Caco-2 (cell line): ENCODE measurements at regions not wholly inside any gene's neighbourhood (a gene's known extent, or its start where the extent isn't known, plus 50 kb on each side); places are given as distances from the start of the nearest gene placed in this dataset.

Experiments
- BruUV-seq: library from RNA; stranded (reverse); fragments of 400-500 nt; replicated peaks from 2 replicates; lab custom pipeline; 2021; lab: Mats Ljungman, UMichigan
- CTCF ChIA-PET: fragments of 300-600 bp; sonication (Branson Sonifier 250); formaldehyde crosslinking; loops from one replicate; lab custom pipeline; 2022; ENCODE audit warnings: antibody characterized with exemption; lab: Charles Lee
- POLR2A ChIA-PET: fragments of 300-600 bp; sonication (Branson Sonifier 250); formaldehyde crosslinking; loops from one replicate; lab custom pipeline; 2022; ENCODE audit warnings: antibody characterized with exemption; lab: Charles Lee
- DNase-seq, 2 experiments: peaks; one replicate each; pipeline versions ENCODE4 v3.0.0 to v3.0.0-alpha.2; 2020 to 2022
- H3K27me3 ChIP-seq: replicated peaks from 2 replicates; pipeline ENCODE4 v1.6.0; 2011; ENCODE audit warnings: low read length; ENCODE audit not compliant: control insufficient read depth, insufficient read depth
- H3K36me3 ChIP-seq: 2 replicates; pipeline ENCODE4 v1.5.1; 2011; ENCODE audit warnings: low read length; ENCODE audit not compliant: control insufficient read depth, insufficient read depth
- H3K4me1 ChIP-seq: fragments of 250-450 bp; sonication (Bioruptor Pico); 2 replicates; pipeline ENCODE4 v1.5.1; 2020; ENCODE audit warnings: mild to moderate bottlenecking
- H3K4me3 ChIP-seq: 2 replicates; pipeline ENCODE4 v1.5.1; 2011; ENCODE audit warnings: low read depth, mild to moderate bottlenecking, control low read depth, low read length
- H3K9me3 ChIP-seq: fragments of 250-450 bp; sonication (Bioruptor Pico); 2 replicates; pipeline ENCODE4 v1.5.1; 2020; ENCODE audit warnings: mild to moderate bottlenecking, moderate library complexity
- H3K27ac Mint-ChIP-seq: one replicate; pipeline ENCODE4 v1.8.0; 2022; ENCODE audit warnings: mixed read lengths; ENCODE audit not compliant: unreplicated experiment
- H3K27me3 Mint-ChIP-seq: one replicate; pipeline ENCODE4 v1.8.0; 2022; ENCODE audit warnings: mixed read lengths; ENCODE audit not compliant: insufficient read depth, unreplicated experiment
- H3K36me3 Mint-ChIP-seq: one replicate; pipeline ENCODE4 v1.8.0; 2022; ENCODE audit warnings: mild to moderate bottlenecking, mixed read lengths; ENCODE audit not compliant: insufficient read depth, unreplicated experiment
- H3K4me1 Mint-ChIP-seq: one replicate; pipeline ENCODE4 v1.8.0; 2022; ENCODE audit warnings: low read depth, mixed read lengths; ENCODE audit not compliant: unreplicated experiment
- H3K4me3 Mint-ChIP-seq: one replicate; pipeline ENCODE4 v1.8.0; 2022; ENCODE audit warnings: mild to moderate bottlenecking, moderate library complexity, mixed read lengths; ENCODE audit not compliant: unreplicated experiment
- H3K9me3 Mint-ChIP-seq: one replicate; pipeline ENCODE4 v1.8.0; 2022; ENCODE audit warnings: mixed read lengths; ENCODE audit not compliant: unreplicated experiment
- CTCF ChIP-seq, 2 experiments: fragments of 200-600 bp in 1 of 2; IDR thresholded peaks; 1 replicate in 1 of 2; 2 replicates in 1 of 2; pipeline versions ENCODE4 v1.5.1 to v1.8.0; 2011 to 2022; ENCODE audit warnings: antibody characterized with exemption in 1 of 2, control low read depth in 1 of 2, inconsistent platforms in 1 of 2, low read depth in 1 of 2, low read length in 1 of 2, mild to moderate bottlenecking in 1 of 2, moderate library complexity in 1 of 2; ENCODE audit not compliant: insufficient read depth in 1 of 2, severe bottlenecking in 1 of 2, unreplicated experiment in 1 of 2
- intact Hi-C: fragments of 100-400 bp; cut with micrococcal nuclease; formaldehyde crosslinking; loops from one replicate; pipeline ENCODE4 v1.10.0; 2022; ENCODE audit not compliant: unreplicated experiment

- TF ChIP-seq CTCF (IDR thresholded peaks at IDR 0.05; ENCODE audit: insufficient read depth in 1 of 2, low read depth in 1 of 2, low read length in 1 of 2, severe bottlenecking in 1 of 2, unreplicated experiment in 1 of 2), result no peak
- ChIA-PET CTCF (no interaction called here), POLR2A (no interaction called here)
- Histone ChIP-seq H3K4me1 (no peaks in the 10 kb centered on the region), H3K4me3 (no peak overlapping the region), H3K9me3 (no peaks in the 10 kb centered on the region), H3K36me3 (no peaks in the 10 kb centered on the region), H3K27me3 (no peaks in the 10 kb centered on the region)
- H3K4me1 Mint-ChIP-seq, result no peaks in the 10 kb centered on the region
- no peak for DNase-seq
- H3K27ac Mint-ChIP-seq, result no peak overlapping the region
- BruUV-seq, result no TSS peak
- intact Hi-C loops, result no loop called here
- H3K27me3 Mint-ChIP-seq, result no peaks in the 10 kb centered on the region
- no peaks in the 10 kb centered on the region for H3K36me3 Mint-ChIP-seq
- H3K4me3 Mint-ChIP-seq, result no peak overlapping the region
- H3K9me3 Mint-ChIP-seq, result no peaks in the 10 kb centered on the region
These were observed 456.5 kb upstream of the CWC22 start for GRCh38 chr2:180463608-180464007.

GRCh38 chr2:180461761-180462160 is 454.7 kb upstream of the CWC22 start:
- no peaks in the 10 kb centered on the region for H3K36me3 Mint-ChIP-seq
- BruUV-seq, result no TSS peak
- intact Hi-C loops, result no loop called here
- H3K27me3 Mint-ChIP-seq, result no peaks in the 10 kb centered on the region
- no peaks in the 10 kb centered on the region for H3K9me3 Mint-ChIP-seq
- Histone ChIP-seq H3K27me3 (no peaks in the 10 kb centered on the region), H3K4me1 (no peaks in the 10 kb centered on the region), H3K36me3 (no peaks in the 10 kb centered on the region), H3K4me3 (no peak overlapping the region), H3K9me3 (no peaks in the 10 kb centered on the region)
- no peak overlapping the region for H3K4me3 Mint-ChIP-seq
- H3K4me1 Mint-ChIP-seq, result no peaks in the 10 kb centered on the region
- ChIA-PET POLR2A (no interaction called here), CTCF (no interaction called here)
- DNase-seq, result no peak
- no peak overlapping the region for H3K27ac Mint-ChIP-seq
- no peak for TF ChIP-seq CTCF (IDR thresholded peaks at IDR 0.05; ENCODE audit: insufficient read depth in 1 of 2, low read depth in 1 of 2, low read length in 1 of 2, severe bottlenecking in 1 of 2, unreplicated experiment in 1 of 2)

- no peak overlapping the region for H3K4me3 Mint-ChIP-seq
These were observed 449.7 kb upstream of the CWC22 start for GRCh38 chr2:180456801-180457200.

More at GRCh38 chr2:180456801-180457200, 449.7 kb upstream of the CWC22 start:
- no peaks in the 10 kb centered on the region for H3K4me1 Mint-ChIP-seq
- no peak for TF ChIP-seq CTCF (IDR thresholded peaks at IDR 0.05; ENCODE audit: insufficient read depth in 1 of 2, low read depth in 1 of 2, low read length in 1 of 2, severe bottlenecking in 1 of 2, unreplicated experiment in 1 of 2)
- Histone ChIP-seq H3K4me3 (no peak overlapping the region), H3K36me3 (no peaks in the 10 kb centered on the region), H3K9me3 (no peaks in the 10 kb centered on the region), H3K4me1 (no peaks in the 10 kb centered on the region), H3K27me3 (no peaks in the 10 kb centered on the region)
- no peak overlapping the region for H3K27ac Mint-ChIP-seq
- H3K9me3 Mint-ChIP-seq, result no peaks in the 10 kb centered on the region
- BruUV-seq, result no TSS peak
- no peak for DNase-seq
- intact Hi-C loops, result no loop called here
- no peaks in the 10 kb centered on the region for H3K27me3 Mint-ChIP-seq
- ChIA-PET CTCF (no interaction called here), POLR2A (no interaction called here)
- no peaks in the 10 kb centered on the region for H3K36me3 Mint-ChIP-seq
